B cell (primary cell): ENCODE measurements at regions not wholly inside any gene's neighbourhood (a gene's known extent, or its start where the extent isn't known, plus 50 kb on each side); places are given as distances from the start of the nearest gene placed in this dataset.
"Not testable (repeated sequence)": the region's sequence is repeated elsewhere in the genome, so short reads cannot be mapped to it uniquely, and the experiment has no call there.

ENCODE experiments used
- CTCF ChIP-seq: fragments of 200-600 bp; IDR thresholded peaks from one replicate; pipeline ENCODE4 v1.8.0; 2022; ENCODE audit warnings: antibody characterized with exemption, mild to moderate bottlenecking
- EZH2 ChIP-seq: IDR thresholded peaks from 2 replicates; pipeline ENCODE4 v1.6.1; 2012; ENCODE audit warnings: borderline replicate concordance, low read depth, mild to moderate bottlenecking, moderate library complexity, low read length; ENCODE audit not compliant: insufficient read depth, poor library complexity, severe bottlenecking

- not testable (repeated sequence) for TF ChIP-seq CTCF, EZH2
Measured at GRCh38 chr10:46749470-46749869, 161.8 kb upstream of the PTPN20 start.
